NCI-H1105 treated with DMSO at 0.1 percent for 48 hours (cell line): ENCODE measurements at regions not wholly inside any gene's neighbourhood (a gene's known extent, or its start where the extent isn't known, plus 50 kb on each side); places are given as distances from the start of the nearest gene placed in this dataset.

Experiments
- DNase-seq: peaks from one replicate; lab custom pipeline; 2025; lab: John Stamatoyannopoulos, UW

- no peak for DNase-seq
Measured at GRCh38 chr10:34866848-34867247, 51.8 kb upstream of the PARD3 start.
